CD14-positive monocyte (primary cell): ENCODE measurements at regions not wholly inside any gene's neighbourhood (a gene's known extent, or its start where the extent isn't known, plus 50 kb on each side); places are given as distances from the start of the nearest gene placed in this dataset.

ENCODE experiments used
- DNase-seq, 3 donors: peaks; one replicate each; pipeline ENCODE4 v3.0.0-alpha.2; 2011 to 2022
- H2AFZ ChIP-seq: 2 replicates; pipeline ENCODE4 v1.6.0; 2012; ENCODE audit warnings: mild to moderate bottlenecking, low read depth, low read length, inconsistent platforms; ENCODE audit not compliant: insufficient read depth, poor library complexity, severe bottlenecking
- H3K27ac ChIP-seq, 2 donors: 1 replicate in 1 of 2; 2 replicates in 1 of 2; pipeline ENCODE4 v1.5.1; 2012 to 2013; ENCODE audit warnings: low read length in 2 of 2, control low read depth in 1 of 2, inconsistent platforms in 1 of 2, low read depth in 1 of 2, mild to moderate bottlenecking in 1 of 2
- H3K27me3 ChIP-seq, 2 donors: one replicate each; pipeline versions ENCODE4 v1.6.0 to v1.6.1; 2011 to 2013; ENCODE audit warnings: low read length in 2 of 2; ENCODE audit not compliant: control insufficient read depth in 2 of 2, insufficient read depth in 2 of 2
- H3K36me3 ChIP-seq, 2 donors: replicated peaks in 1 of 2; 1 replicate in 1 of 2; 2 replicates in 1 of 2; pipeline versions ENCODE4 v1.5.1 to v1.6.1; 2012 to 2013; ENCODE audit warnings: low read length in 2 of 2, control low read depth in 1 of 2, inconsistent platforms in 1 of 2, mild to moderate bottlenecking in 1 of 2; ENCODE audit not compliant: insufficient read depth in 2 of 2, control insufficient read depth in 1 of 2
- H3K4me1 ChIP-seq, 2 donors: 1 replicate in 1 of 2; 2 replicates in 1 of 2; pipeline versions ENCODE4 v1.5.1 to v1.6.1; 2012 to 2013; ENCODE audit warnings: low read length in 2 of 2, control low read depth in 1 of 2, inconsistent platforms in 1 of 2, mild to moderate bottlenecking in 1 of 2, moderate library complexity in 1 of 2; ENCODE audit not compliant: insufficient read depth in 2 of 2, control insufficient read depth in 1 of 2
- H3K4me2 ChIP-seq: replicated peaks from 2 replicates; pipeline ENCODE3; 2012; ENCODE audit warnings: low read length, moderate library complexity, mild to moderate bottlenecking; ENCODE audit not compliant: poor library complexity, severe bottlenecking; ENCODE audit errors: extremely low read depth
- H3K4me3 ChIP-seq, 3 experiments: fragments of 200-600 bp in 1 of 3; sonication (generic) in 1 of 3; replicated peaks in 1 of 3; 1 replicate in 2 of 3; 2 replicates in 1 of 3; pipeline ENCODE4 v1.5.1; 2011 to 2013; ENCODE audit warnings: low read length in 3 of 3, mild to moderate bottlenecking in 3 of 3, control low read depth in 2 of 3, low read depth in 2 of 3, inconsistent platforms in 1 of 3, moderate library complexity in 1 of 3
- H3K79me2 ChIP-seq: 2 replicates; pipeline ENCODE4 v1.6.0; 2012; ENCODE audit warnings: mild to moderate bottlenecking, control low read depth, inconsistent platforms, low read length, moderate library complexity; ENCODE audit not compliant: insufficient read depth
- H3K9ac ChIP-seq: 2 replicates; pipeline ENCODE4 v1.6.0; 2017; ENCODE audit warnings: low read length, mild to moderate bottlenecking; ENCODE audit not compliant: insufficient read depth, poor library complexity, severe bottlenecking
- H3K9me3 ChIP-seq, 2 donors: replicated peaks in 1 of 2; 1 replicate in 1 of 2; 2 replicates in 1 of 2; pipeline versions ENCODE4 v1.5.1 to v1.6.1; 2012 to 2013; ENCODE audit warnings: low read length in 2 of 2, control low read depth in 1 of 2; ENCODE audit not compliant: control insufficient read depth in 1 of 2, insufficient read depth in 1 of 2
- H4K20me1 ChIP-seq: 2 replicates; pipeline ENCODE4 v1.6.0; 2012; ENCODE audit warnings: mild to moderate bottlenecking, low read length, control low read depth, moderate library complexity; ENCODE audit not compliant: insufficient read depth
- H3K27ac Mint-ChIP-seq, 7 donors: one replicate each; pipeline ENCODE4 v1.8.0; 2020; ENCODE audit warnings: mild to moderate bottlenecking in 7 of 7, mixed read lengths in 7 of 7, moderate library complexity in 6 of 7, inconsistent platforms in 2 of 7
- H3K27me3 Mint-ChIP-seq, 3 donors: one replicate each; pipeline ENCODE4 v1.8.0; 2021 to 2022; ENCODE audit warnings: low read depth in 3 of 3, mild to moderate bottlenecking in 3 of 3, mixed read lengths in 3 of 3, moderate library complexity in 3 of 3, inconsistent platforms in 1 of 3
- H3K36me3 Mint-ChIP-seq, 2 donors: one replicate each; pipeline ENCODE4 v1.8.0; 2020; ENCODE audit warnings: mixed read lengths in 2 of 2, inconsistent platforms in 1 of 2, mild to moderate bottlenecking in 1 of 2
- H3K4me1 Mint-ChIP-seq: one replicate; pipeline ENCODE4 v1.8.0; 2020; ENCODE audit warnings: mild to moderate bottlenecking, mixed read lengths
- H3K4me3 Mint-ChIP-seq, 2 donors: one replicate each; pipeline ENCODE4 v1.8.0; 2020; ENCODE audit warnings: mild to moderate bottlenecking in 2 of 2, mixed read lengths in 2 of 2, moderate library complexity in 1 of 2
- H3K9me3 Mint-ChIP-seq, 7 donors: one replicate each; pipeline ENCODE4 v1.8.0; 2020 to 2022; ENCODE audit warnings: mixed read lengths in 7 of 7, mild to moderate bottlenecking in 6 of 7, moderate library complexity in 6 of 7, inconsistent platforms in 2 of 7
- CTCF ChIP-seq: fragments of 200-600 bp; IDR thresholded peaks from one replicate; pipeline ENCODE4 v1.8.0; 2022; ENCODE audit warnings: antibody characterized with exemption, mild to moderate bottlenecking
- WGBS: methylation state at CpG from one replicate; pipeline ENCODE4 v1.1.5; 2013; ENCODE audit warnings: missing lambda C conversion rate; ENCODE audit not compliant: insufficient coverage; 5-methylcytosine and 5-hydroxymethylcytosine counted together
- intact Hi-C, 2 donors: fragments of 100-400 bp; cut with micrococcal nuclease; formaldehyde crosslinking; loops; one replicate each; pipeline versions ENCODE4 v1.15.0 to v1.15.1; 2023

GRCh38 chr2:128636802-128637147, 318.1 kb upstream of the HS6ST1 start:
- H3K4me3 Mint-ChIP-seq: no peak overlapping the region

GRCh38 chr2:128637481-128638155, 318.9 kb upstream of the HS6ST1 start:
- Mint-ChIP-seq H3K4me1 (peaks cover 24% of the 10 kb centered on the region), H3K9me3 (peaks cover 0 to 2% (median 0%) of the 10 kb centered on the region in 7 donors), H3K4me3 (peak overlapping the region in 1 of 2 donors; percentile 48), H3K27ac (peak overlapping the region in 1 of 7 donors; percentile 87), H3K36me3 (peaks cover 0 to 4% of the 10 kb centered on the region in 2 donors), H3K27me3 (peaks cover 0 to 2% (median 2%) of the 10 kb centered on the region in 3 donors)
- WGBS: 100% methylated on average over 6 of the region's 7 CpGs
- intact Hi-C loops: no loop called here
- Histone ChIP-seq H3K4me1 (peaks cover 19 to 25% of the 10 kb centered on the region in 2 donors), H3K36me3 (no peaks in the 10 kb centered on the region), H3K9me3 (no peaks in the 10 kb centered on the region), H3K27me3 (no peaks in the 10 kb centered on the region), H3K27ac (no peak overlapping the region), H3K9ac (no peak overlapping the region), H2AFZ (peak overlapping the region; percentile 68), H4K20me1 (no peaks in the 10 kb centered on the region), H3K4me2 (peak overlapping the region; percentile 58), H3K79me2 (no peaks in the 10 kb centered on the region), H3K4me3 (peak overlapping the region in 1 of 3 experiments; percentile 40)
- no peak for DNase-seq
- TF ChIP-seq CTCF: no peak

More at GRCh38 chr2:128636802-128637147, 318.1 kb upstream of the HS6ST1 start:
- intact Hi-C loops: no loop called here
- 71% methylated on average over 5 of the region's 5 CpGs for WGBS
- H3K4me1 Mint-ChIP-seq: peaks cover 16% of the 10 kb centered on the region
- DNase-seq: no peak
- Histone ChIP-seq H3K4me1 (peaks cover 15 to 21% of the 10 kb centered on the region in 2 donors), H3K9me3 (no peaks in the 10 kb centered on the region), H4K20me1 (no peaks in the 10 kb centered on the region), H3K4me2 (no peak overlapping the region), H3K36me3 (no peaks in the 10 kb centered on the region), H2AFZ (no peak overlapping the region), H3K79me2 (no peaks in the 10 kb centered on the region), H3K27me3 (no peaks in the 10 kb centered on the region), H3K9ac (no peak overlapping the region), H3K27ac (no peak overlapping the region), H3K4me3 (no peak overlapping the region)
- peaks cover 0 to 2% (median 0%) of the 10 kb centered on the region in 7 donors for H3K9me3 Mint-ChIP-seq
- no peak overlapping the region for H3K27ac Mint-ChIP-seq
- peaks cover 3 to 4% (median 3%) of the 10 kb centered on the region in 3 donors for H3K27me3 Mint-ChIP-seq
- no peaks in the 10 kb centered on the region for H3K36me3 Mint-ChIP-seq
- no peak for TF ChIP-seq CTCF
